Gastrocnemius medialis (tissue), 4 donors: ENCODE measurements at regions not wholly inside any gene's neighbourhood (a gene's known extent, or its start where the extent isn't known, plus 50 kb on each side); places are given as distances from the start of the nearest gene placed in this dataset.

Experiments
- POLR2A ChIP-seq, 2 donors: fragments of 450-650 bp; IDR thresholded peaks; one replicate each; pipeline ENCODE4 v1.6.1; 2017; ENCODE audit warnings: antibody characterized with exemption in 2 of 2, mild to moderate bottlenecking in 2 of 2, moderate library complexity in 2 of 2
- TF ChIP-seq, protein P1 (sequence below), 5 experiments: fragments of 450-650 bp in 3 of 5; fragments of 200-600 bp in 2 of 5; sonication (generic) in 2 of 5; IDR thresholded peaks in 4 of 5; conservative IDR thresholded peaks in 1 of 5; 1 replicate in 4 of 5; 2 replicates in 1 of 5; pipeline ENCODE4 v1.5.1; 2016 to 2019; ENCODE audit warnings: antibody characterized with exemption in 5 of 5, mild to moderate bottlenecking in 3 of 5, moderate library complexity in 3 of 5

GRCh38 chr12:13801543-13801942 lies 179.9 kb downstream of the GRIN2B start:
- TF ChIP-seq, protein P1, sequence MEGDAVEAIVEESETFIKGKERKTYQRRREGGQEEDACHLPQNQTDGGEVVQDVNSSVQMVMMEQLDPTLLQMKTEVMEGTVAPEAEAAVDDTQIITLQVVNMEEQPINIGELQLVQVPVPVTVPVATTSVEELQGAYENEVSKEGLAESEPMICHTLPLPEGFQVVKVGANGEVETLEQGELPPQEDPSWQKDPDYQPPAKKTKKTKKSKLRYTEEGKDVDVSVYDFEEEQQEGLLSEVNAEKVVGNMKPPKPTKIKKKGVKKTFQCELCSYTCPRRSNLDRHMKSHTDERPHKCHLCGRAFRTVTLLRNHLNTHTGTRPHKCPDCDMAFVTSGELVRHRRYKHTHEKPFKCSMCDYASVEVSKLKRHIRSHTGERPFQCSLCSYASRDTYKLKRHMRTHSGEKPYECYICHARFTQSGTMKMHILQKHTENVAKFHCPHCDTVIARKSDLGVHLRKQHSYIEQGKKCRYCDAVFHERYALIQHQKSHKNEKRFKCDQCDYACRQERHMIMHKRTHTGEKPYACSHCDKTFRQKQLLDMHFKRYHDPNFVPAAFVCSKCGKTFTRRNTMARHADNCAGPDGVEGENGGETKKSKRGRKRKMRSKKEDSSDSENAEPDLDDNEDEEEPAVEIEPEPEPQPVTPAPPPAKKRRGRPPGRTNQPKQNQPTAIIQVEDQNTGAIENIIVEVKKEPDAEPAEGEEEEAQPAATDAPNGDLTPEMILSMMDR (IDR thresholded peaks at IDR 0.05 in 4 of 5, conservative IDR thresholded peaks at IDR 0.05 in 1 of 5) = no peak
- no peak for TF ChIP-seq POLR2A (IDR thresholded peaks at IDR 0.05)
